RWPE2 (cell line): ENCODE measurements at regions not wholly inside any gene's neighbourhood (a gene's known extent, or its start where the extent isn't known, plus 50 kb on each side); places are given as distances from the start of the nearest gene placed in this dataset.
A peak's percentile ranks its signal among the peaks of the same experiment; 100 is the strongest.

Experiments
- ATAC-seq: fragments of 200-7000 bp; cut with Tn5 transposase; 3 replicates; pipeline ENCODE4 v1.9.1; 2021; ENCODE audit warnings: low read depth
- DNase-seq: peaks from one replicate; pipeline ENCODE4 v3.0.0-alpha.2; 2020; ENCODE audit warnings: low spot score
- H3K27ac ChIP-seq: fragments of 450-650 bp; 2 replicates; pipeline ENCODE4 v1.5.1; 2017; ENCODE audit warnings: mild to moderate bottlenecking; ENCODE audit not compliant: poor library complexity, severe bottlenecking
- H3K27me3 ChIP-seq: fragments of 250-450 bp; sonication (Bioruptor Pico); 2 replicates; pipeline ENCODE4 v1.5.1; 2021; ENCODE audit warnings: mild to moderate bottlenecking, moderate library complexity; ENCODE audit not compliant: insufficient read depth, poor library complexity, severe bottlenecking
- H3K36me3 ChIP-seq: fragments of 250-450 bp; sonication (Bioruptor Pico); 2 replicates; pipeline ENCODE4 v1.5.1; 2020; ENCODE audit warnings: low read depth, mild to moderate bottlenecking, moderate library complexity
- H3K4me1 ChIP-seq: fragments of 250-450 bp; sonication (Bioruptor Pico); 2 replicates; pipeline ENCODE4 v1.5.1; 2021; ENCODE audit warnings: mild to moderate bottlenecking, moderate library complexity; ENCODE audit not compliant: insufficient read depth, poor library complexity, severe bottlenecking
- H3K4me3 ChIP-seq: fragments of 250-450 bp; sonication (Bioruptor Pico); 2 replicates; pipeline ENCODE4 v1.5.1; 2021; ENCODE audit warnings: mild to moderate bottlenecking, moderate library complexity; ENCODE audit not compliant: severe bottlenecking
- H3K9me3 ChIP-seq: fragments of 250-450 bp; sonication (Bioruptor Pico); 2 replicates; pipeline ENCODE4 v1.5.1; 2021; ENCODE audit warnings: mild to moderate bottlenecking, moderate library complexity; ENCODE audit not compliant: severe bottlenecking
- TF ChIP-seq, protein P1 (sequence below): fragments of 450-650 bp; IDR thresholded peaks from one replicate; pipeline ENCODE4 v1.5.1; 2017; ENCODE audit warnings: mild to moderate bottlenecking, moderate library complexity; ENCODE audit not compliant: poor library complexity, severe bottlenecking

DNA sequence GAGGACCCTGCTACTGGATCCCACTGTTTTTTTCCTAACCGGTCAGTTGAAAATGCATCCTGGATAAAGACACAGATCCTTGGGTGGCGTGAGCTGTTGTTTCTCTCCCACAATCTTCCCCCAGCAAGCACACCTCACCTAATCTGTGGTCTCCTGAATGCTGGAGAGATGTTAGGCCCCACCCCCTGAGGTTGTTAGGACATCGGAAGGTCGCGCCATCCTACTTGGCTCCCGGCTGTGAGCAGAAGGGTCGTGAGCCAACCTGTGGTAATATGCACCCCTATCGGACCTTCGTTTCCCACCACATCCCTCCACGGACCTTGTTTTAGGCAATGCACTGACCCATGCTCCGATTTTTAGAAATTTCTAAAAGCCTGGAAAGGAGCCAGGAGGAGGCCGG lies 89.9 kb upstream of the IPO9 start:
- ATAC-seq = peak; percentile 7
- Histone ChIP-seq H3K36me3 (peaks cover 22% of the 10 kb centered on the region), H3K4me1 (peaks cover 23% of the 10 kb centered on the region), H3K4me3 (peak overlapping the region; percentile 64), H3K9me3 (no peaks in the 10 kb centered on the region), H3K27ac (peak overlapping the region; percentile 84), H3K27me3 (no peaks in the 10 kb centered on the region)
- TF ChIP-seq, protein P1, sequence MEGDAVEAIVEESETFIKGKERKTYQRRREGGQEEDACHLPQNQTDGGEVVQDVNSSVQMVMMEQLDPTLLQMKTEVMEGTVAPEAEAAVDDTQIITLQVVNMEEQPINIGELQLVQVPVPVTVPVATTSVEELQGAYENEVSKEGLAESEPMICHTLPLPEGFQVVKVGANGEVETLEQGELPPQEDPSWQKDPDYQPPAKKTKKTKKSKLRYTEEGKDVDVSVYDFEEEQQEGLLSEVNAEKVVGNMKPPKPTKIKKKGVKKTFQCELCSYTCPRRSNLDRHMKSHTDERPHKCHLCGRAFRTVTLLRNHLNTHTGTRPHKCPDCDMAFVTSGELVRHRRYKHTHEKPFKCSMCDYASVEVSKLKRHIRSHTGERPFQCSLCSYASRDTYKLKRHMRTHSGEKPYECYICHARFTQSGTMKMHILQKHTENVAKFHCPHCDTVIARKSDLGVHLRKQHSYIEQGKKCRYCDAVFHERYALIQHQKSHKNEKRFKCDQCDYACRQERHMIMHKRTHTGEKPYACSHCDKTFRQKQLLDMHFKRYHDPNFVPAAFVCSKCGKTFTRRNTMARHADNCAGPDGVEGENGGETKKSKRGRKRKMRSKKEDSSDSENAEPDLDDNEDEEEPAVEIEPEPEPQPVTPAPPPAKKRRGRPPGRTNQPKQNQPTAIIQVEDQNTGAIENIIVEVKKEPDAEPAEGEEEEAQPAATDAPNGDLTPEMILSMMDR = no peak
- DNase-seq = no peak

- peak overlapping the region; percentile 84 for H3K27ac ChIP-seq
Observed at GRCh38 chr1:201739492-201740085, 89.4 kb upstream of the IPO9 start.

DNA sequence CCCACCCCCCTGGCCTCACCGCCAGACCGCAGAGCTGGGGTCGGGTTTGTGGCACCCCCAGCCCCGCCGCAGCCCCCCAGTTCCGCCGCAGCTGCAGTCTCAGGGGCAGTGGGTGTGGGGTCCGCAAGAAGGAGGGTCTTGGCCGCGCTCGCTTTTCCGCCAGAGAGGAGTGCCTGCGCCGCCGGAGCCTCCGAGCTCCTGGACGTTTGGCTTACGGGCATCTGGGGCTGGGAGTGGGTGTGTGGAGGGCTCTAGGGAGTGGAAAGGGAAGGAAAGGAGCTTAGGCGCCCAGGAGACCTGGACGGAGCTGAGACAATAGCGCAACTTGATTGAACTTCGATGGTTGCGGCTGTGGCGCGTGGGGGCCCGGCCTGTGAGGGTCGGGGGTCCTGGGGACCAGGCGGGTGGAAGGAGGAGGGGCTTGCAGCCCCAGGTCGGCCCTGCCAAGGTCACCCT lies 88.8 kb upstream of the IPO9 start:
- Histone ChIP-seq H3K9me3 (no peaks in the 10 kb centered on the region), H3K27me3 (no peaks in the 10 kb centered on the region), H3K27ac (peak overlapping the region; percentile 84), H3K4me1 (peaks cover 31% of the 10 kb centered on the region), H3K36me3 (peaks cover 31% of the 10 kb centered on the region), H3K4me3 (peak overlapping the region; percentile 64)
- TF ChIP-seq, protein P1 = no peak
- DNase-seq (no peak), ATAC-seq (peak; percentile 14; the same call in 2 of the 3 replicates)

More at GRCh38 chr1:201739492-201740085, 89.4 kb upstream of the IPO9 start:
- no peaks in the 10 kb centered on the region for H3K27me3 ChIP-seq
- H3K4me1 ChIP-seq = peaks cover 25% of the 10 kb centered on the region
- no peak for DNase-seq
- H3K9me3 ChIP-seq = no peaks in the 10 kb centered on the region
- H3K4me3 ChIP-seq = peak overlapping the region; percentile 64
- TF ChIP-seq, protein P1 = no peak
- H3K36me3 ChIP-seq = peaks cover 27% of the 10 kb centered on the region
- ATAC-seq = peak; percentile 83

DNA sequence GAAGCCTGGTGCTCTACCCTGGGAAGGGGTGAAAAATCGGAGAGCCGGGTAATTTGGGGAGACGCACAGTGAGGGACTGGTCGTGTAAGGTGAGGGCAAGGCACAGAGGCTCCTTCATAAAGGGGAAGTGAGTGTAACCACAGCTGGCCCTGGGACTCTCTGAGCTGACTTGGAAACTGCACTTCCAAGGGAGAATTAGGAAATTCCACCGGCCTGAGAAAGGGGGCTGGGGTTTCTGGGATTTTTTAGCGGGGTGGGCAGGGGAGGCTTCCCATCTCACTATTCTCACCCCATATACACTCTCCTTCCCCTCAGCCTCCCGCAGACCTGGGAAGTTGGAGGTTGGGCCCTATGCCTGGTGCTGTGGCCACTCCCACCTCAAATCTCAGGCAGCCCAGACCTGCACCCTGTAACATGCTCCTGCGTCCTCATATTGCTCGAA lies 88.3 kb upstream of the IPO9 start:
- Histone ChIP-seq H3K27ac (peak overlapping the region; percentile 84), H3K4me1 (peaks cover 34% of the 10 kb centered on the region), H3K4me3 (peak overlapping the region; percentile 64), H3K36me3 (peaks cover 37% of the 10 kb centered on the region), H3K27me3 (no peaks in the 10 kb centered on the region), H3K9me3 (no peaks in the 10 kb centered on the region)
- DNase-seq (no peak), ATAC-seq (peak; percentile 38)
- TF ChIP-seq, protein P1 = no peak

DNA sequence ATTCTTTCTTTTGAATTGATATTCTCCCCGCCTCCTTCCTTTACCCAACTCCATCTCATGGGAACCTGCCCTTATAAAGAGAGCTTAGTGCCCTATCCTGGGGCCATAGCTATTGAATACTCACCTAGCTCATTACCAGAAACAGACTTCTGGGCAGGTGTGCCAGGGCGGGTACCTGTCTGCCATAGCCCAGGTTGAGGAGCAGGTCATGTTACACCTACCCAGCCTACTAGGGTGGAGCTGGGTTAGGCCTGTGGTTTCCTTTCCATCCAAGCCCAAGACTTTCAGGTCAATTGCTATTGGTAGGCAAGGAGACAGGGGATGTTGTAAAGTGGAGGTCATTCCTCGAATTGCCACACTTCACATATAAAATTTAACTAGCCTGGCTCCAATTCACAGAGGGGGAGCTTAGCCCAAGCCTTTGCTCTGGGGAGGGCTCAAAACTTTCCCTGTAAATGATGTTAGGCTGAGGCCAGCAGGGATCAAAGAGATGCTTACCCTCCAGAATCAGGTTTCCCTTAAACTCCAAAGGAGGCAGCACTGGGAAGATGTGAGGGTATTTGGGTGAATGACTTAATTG lies 87.1 kb upstream of the IPO9 start:
- TF ChIP-seq, protein P1 = no peak
- peaks cover 44% of the 10 kb centered on the region for H3K36me3 ChIP-seq
- H3K4me3 ChIP-seq = no peak overlapping the region
- H3K4me1 ChIP-seq = peaks cover 34% of the 10 kb centered on the region
- no peak for DNase-seq
- no peaks in the 10 kb centered on the region for H3K9me3 ChIP-seq
- H3K27me3 ChIP-seq = no peaks in the 10 kb centered on the region
- H3K27ac ChIP-seq = peak overlapping the region; percentile 84
- ATAC-seq = peak; percentile 45
